Stimulated activated naive CD8-positive, alpha-beta T cell treated with anti-CD3 and anti-CD28 coated beads, Interleukin-15, amount 100 ng/mL, for 72 hours (primary cell): ENCODE measurements at regions not wholly inside any gene's neighbourhood (a gene's known extent, or its start where the extent isn't known, plus 50 kb on each side); places are given as distances from the start of the nearest gene placed in this dataset.

Experiments
- ATAC-seq: fragments of 150-1000 bp; cut with Tn5 transposase; 2 replicates; pipeline ENCODE4 v1.10.0; 2021; ENCODE audit warnings: mild to moderate bottlenecking, moderate library complexity
- DNase-seq, 2 donors: peaks; one replicate each; pipeline ENCODE4 v3.0.0; 2021 to 2022
- H3K27ac Mint-ChIP-seq, 2 donors: one replicate each; pipeline ENCODE4 v1.8.0; 2022; ENCODE audit warnings: mild to moderate bottlenecking in 2 of 2, mixed read lengths in 2 of 2, moderate library complexity in 2 of 2
- H3K27me3 Mint-ChIP-seq: one replicate; pipeline ENCODE4 v1.8.0; 2022; ENCODE audit warnings: mixed read lengths
- H3K4me1 Mint-ChIP-seq: one replicate; pipeline ENCODE4 v1.8.0; 2022; ENCODE audit warnings: mild to moderate bottlenecking, mixed read lengths
- H3K4me3 Mint-ChIP-seq, 2 donors: one replicate each; pipeline ENCODE4 v1.8.0; 2022; ENCODE audit warnings: mild to moderate bottlenecking in 2 of 2, mixed read lengths in 2 of 2, moderate library complexity in 1 of 2
- H3K9me3 Mint-ChIP-seq, 2 donors: one replicate each; pipeline ENCODE4 v1.8.0; 2022; ENCODE audit warnings: mixed read lengths in 2 of 2

GRCh38 chr1:78351551-78352216 lies 139.1 kb upstream of the PTGFR start:
- Mint-ChIP-seq H3K4me1 (no peaks in the 10 kb centered on the region), H3K4me3 (no peak overlapping the region), H3K27me3 (no peaks in the 10 kb centered on the region), H3K27ac (no peak overlapping the region), H3K9me3 (no peaks in the 10 kb centered on the region)
- DNase-seq, result no peak
- no peak for ATAC-seq

- Mint-ChIP-seq H3K9me3 (no peaks in the 10 kb centered on the region), H3K4me1 (no peaks in the 10 kb centered on the region), H3K27ac (no peak overlapping the region), H3K27me3 (no peaks in the 10 kb centered on the region), H3K4me3 (no peak overlapping the region)
- no peak for DNase-seq
- ATAC-seq, result no peak
Measured at GRCh38 chr1:78355656-78356055, 135.1 kb upstream of the PTGFR start.

- H3K27me3 Mint-ChIP-seq, result no peaks in the 10 kb centered on the region
Measured at GRCh38 chr1:78358165-78358564, 132.6 kb upstream of the PTGFR start.

GRCh38 chr1:78359666-78360065 lies 131.1 kb upstream of the PTGFR start:
- Mint-ChIP-seq H3K4me1 (no peaks in the 10 kb centered on the region), H3K27ac (no peak overlapping the region), H3K27me3 (no peaks in the 10 kb centered on the region), H3K4me3 (no peak overlapping the region), H3K9me3 (no peaks in the 10 kb centered on the region)
- ATAC-seq (no peak), DNase-seq (no peak)

More at GRCh38 chr1:78358165-78358564, 132.6 kb upstream of the PTGFR start:
- ATAC-seq, result no peak
- H3K9me3 Mint-ChIP-seq, result no peaks in the 10 kb centered on the region
- no peak for DNase-seq
- no peak overlapping the region for H3K27ac Mint-ChIP-seq
- no peak overlapping the region for H3K4me3 Mint-ChIP-seq
- H3K4me1 Mint-ChIP-seq, result no peaks in the 10 kb centered on the region

GRCh38 chr1:78360584-78360983 lies 130.2 kb upstream of the PTGFR start:
- ATAC-seq (no peak), DNase-seq (no peak)
- Mint-ChIP-seq H3K4me3 (no peak overlapping the region), H3K27ac (no peak overlapping the region), H3K27me3 (no peaks in the 10 kb centered on the region), H3K4me1 (no peaks in the 10 kb centered on the region), H3K9me3 (no peaks in the 10 kb centered on the region)

GRCh38 chr1:78367700-78368099 lies 123.1 kb upstream of the PTGFR start:
- H3K27me3 Mint-ChIP-seq, result no peaks in the 10 kb centered on the region
- H3K4me3 Mint-ChIP-seq, result no peak overlapping the region
- H3K27ac Mint-ChIP-seq, result no peak overlapping the region
- no peaks in the 10 kb centered on the region for H3K9me3 Mint-ChIP-seq
- no peaks in the 10 kb centered on the region for H3K4me1 Mint-ChIP-seq
- no peak for ATAC-seq
- no peak for DNase-seq

- H3K4me1 Mint-ChIP-seq, result no peaks in the 10 kb centered on the region
- no peaks in the 10 kb centered on the region for H3K9me3 Mint-ChIP-seq
- H3K27me3 Mint-ChIP-seq, result no peaks in the 10 kb centered on the region
- ATAC-seq, result no peak
- no peak for DNase-seq
- no peak overlapping the region for H3K4me3 Mint-ChIP-seq
- no peak overlapping the region for H3K27ac Mint-ChIP-seq
Measured at GRCh38 chr1:78369546-78369945, 121.2 kb upstream of the PTGFR start.

GRCh38 chr1:78370356-78370755 lies 120.4 kb upstream of the PTGFR start:
- ATAC-seq (peak; percentile 39), DNase-seq (no peak)
- Mint-ChIP-seq H3K4me3 (no peak overlapping the region), H3K9me3 (no peaks in the 10 kb centered on the region), H3K27me3 (no peaks in the 10 kb centered on the region), H3K4me1 (no peaks in the 10 kb centered on the region), H3K27ac (no peak overlapping the region)

GRCh38 chr1:78370779-78371482 lies 119.8 kb upstream of the PTGFR start:
- DNase-seq, result no peak
- no peaks in the 10 kb centered on the region for H3K9me3 Mint-ChIP-seq
- no peak overlapping the region for H3K4me3 Mint-ChIP-seq
- ATAC-seq, result no peak
- no peak overlapping the region for H3K27ac Mint-ChIP-seq
- no peaks in the 10 kb centered on the region for H3K27me3 Mint-ChIP-seq
- H3K4me1 Mint-ChIP-seq, result no peaks in the 10 kb centered on the region

GRCh38 chr1:78373676-78374075 lies 117.1 kb upstream of the PTGFR start:
- no peaks in the 10 kb centered on the region for H3K4me1 Mint-ChIP-seq

GRCh38 chr1:78375996-78376395 lies 114.8 kb upstream of the PTGFR start:
- no peak for DNase-seq
- no peak for ATAC-seq
- no peaks in the 10 kb centered on the region for H3K9me3 Mint-ChIP-seq
- H3K4me3 Mint-ChIP-seq, result no peak overlapping the region
- no peaks in the 10 kb centered on the region for H3K4me1 Mint-ChIP-seq
- H3K27me3 Mint-ChIP-seq, result no peaks in the 10 kb centered on the region
- H3K27ac Mint-ChIP-seq, result no peak overlapping the region

More at GRCh38 chr1:78373676-78374075, 117.1 kb upstream of the PTGFR start:
- H3K9me3 Mint-ChIP-seq, result no peaks in the 10 kb centered on the region
- no peaks in the 10 kb centered on the region for H3K27me3 Mint-ChIP-seq
- no peak overlapping the region for H3K27ac Mint-ChIP-seq
- DNase-seq (no peak), ATAC-seq (no peak)
- H3K4me3 Mint-ChIP-seq, result no peak overlapping the region

- H3K27me3 Mint-ChIP-seq, result no peaks in the 10 kb centered on the region
- no peak overlapping the region for H3K4me3 Mint-ChIP-seq
- H3K4me1 Mint-ChIP-seq, result no peaks in the 10 kb centered on the region
- ATAC-seq, result no peak
- no peaks in the 10 kb centered on the region for H3K9me3 Mint-ChIP-seq
- DNase-seq, result no peak
- H3K27ac Mint-ChIP-seq, result no peak overlapping the region
Measured at GRCh38 chr1:78377356-78377928, 113.3 kb upstream of the PTGFR start.

- Mint-ChIP-seq H3K4me1 (no peaks in the 10 kb centered on the region), H3K4me3 (no peak overlapping the region), H3K9me3 (no peaks in the 10 kb centered on the region), H3K27me3 (no peaks in the 10 kb centered on the region), H3K27ac (no peak overlapping the region)
- DNase-seq, result no peak
- no peak for ATAC-seq
Measured at GRCh38 chr1:78383923-78384322, 106.9 kb upstream of the PTGFR start.

GRCh38 chr1:78385744-78386462 lies 104.9 kb upstream of the PTGFR start:
- Mint-ChIP-seq H3K9me3 (peaks cover 0 to 8% of the 10 kb centered on the region in 2 donors), H3K27me3 (no peaks in the 10 kb centered on the region), H3K4me1 (no peaks in the 10 kb centered on the region), H3K27ac (no peak overlapping the region), H3K4me3 (no peak overlapping the region)
- ATAC-seq (no peak), DNase-seq (no peak)

- DNase-seq, result no peak
- H3K27me3 Mint-ChIP-seq, result no peaks in the 10 kb centered on the region
- H3K4me3 Mint-ChIP-seq, result no peak overlapping the region
- peaks cover 0 to 8% of the 10 kb centered on the region in 2 donors for H3K9me3 Mint-ChIP-seq
- no peaks in the 10 kb centered on the region for H3K4me1 Mint-ChIP-seq
- ATAC-seq, result no peak
- no peak overlapping the region for H3K27ac Mint-ChIP-seq
Measured at GRCh38 chr1:78387201-78387600, 103.6 kb upstream of the PTGFR start.

- Mint-ChIP-seq H3K4me3 (no peak overlapping the region), H3K27ac (no peak overlapping the region), H3K27me3 (no peaks in the 10 kb centered on the region), H3K4me1 (no peaks in the 10 kb centered on the region), H3K9me3 (peaks cover 0 to 8% of the 10 kb centered on the region in 2 donors)
- no peak for DNase-seq
- ATAC-seq, result no peak
Measured at GRCh38 chr1:78387871-78388270, 102.9 kb upstream of the PTGFR start.
